ENCODE measurements at regions not wholly inside any gene's neighbourhood (a gene's known extent, or its start where the extent isn't known, plus 50 kb on each side); places are given as distances from the start of the nearest gene placed in this dataset.

GRCh38 chr14:61925043-61925442, 162.8 kb downstream of the SNAPC1 start:
- TF ChIP-seq CTCF (IDR thresholded peaks at IDR 0.05; ENCODE audit: low read depth, low read length, missing input control), result no peak
- TF ChIP-seq TAF1 (conservative IDR thresholded peaks at IDR 0.05), result no peak
- TF ChIP-seq, protein P1, sequence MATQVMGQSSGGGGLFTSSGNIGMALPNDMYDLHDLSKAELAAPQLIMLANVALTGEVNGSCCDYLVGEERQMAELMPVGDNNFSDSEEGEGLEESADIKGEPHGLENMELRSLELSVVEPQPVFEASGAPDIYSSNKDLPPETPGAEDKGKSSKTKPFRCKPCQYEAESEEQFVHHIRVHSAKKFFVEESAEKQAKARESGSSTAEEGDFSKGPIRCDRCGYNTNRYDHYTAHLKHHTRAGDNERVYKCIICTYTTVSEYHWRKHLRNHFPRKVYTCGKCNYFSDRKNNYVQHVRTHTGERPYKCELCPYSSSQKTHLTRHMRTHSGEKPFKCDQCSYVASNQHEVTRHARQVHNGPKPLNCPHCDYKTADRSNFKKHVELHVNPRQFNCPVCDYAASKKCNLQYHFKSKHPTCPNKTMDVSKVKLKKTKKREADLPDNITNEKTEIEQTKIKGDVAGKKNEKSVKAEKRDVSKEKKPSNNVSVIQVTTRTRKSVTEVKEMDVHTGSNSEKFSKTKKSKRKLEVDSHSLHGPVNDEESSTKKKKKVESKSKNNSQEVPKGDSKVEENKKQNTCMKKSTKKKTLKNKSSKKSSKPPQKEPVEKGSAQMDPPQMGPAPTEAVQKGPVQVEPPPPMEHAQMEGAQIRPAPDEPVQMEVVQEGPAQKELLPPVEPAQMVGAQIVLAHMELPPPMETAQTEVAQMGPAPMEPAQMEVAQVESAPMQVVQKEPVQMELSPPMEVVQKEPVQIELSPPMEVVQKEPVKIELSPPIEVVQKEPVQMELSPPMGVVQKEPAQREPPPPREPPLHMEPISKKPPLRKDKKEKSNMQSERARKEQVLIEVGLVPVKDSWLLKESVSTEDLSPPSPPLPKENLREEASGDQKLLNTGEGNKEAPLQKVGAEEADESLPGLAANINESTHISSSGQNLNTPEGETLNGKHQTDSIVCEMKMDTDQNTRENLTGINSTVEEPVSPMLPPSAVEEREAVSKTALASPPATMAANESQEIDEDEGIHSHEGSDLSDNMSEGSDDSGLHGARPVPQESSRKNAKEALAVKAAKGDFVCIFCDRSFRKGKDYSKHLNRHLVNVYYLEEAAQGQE (IDR thresholded peaks at IDR 0.05), result no peak
- TF ChIP-seq JUND (IDR thresholded peaks at IDR 0.05), result no peak
- TF ChIP-seq SP1 (IDR thresholded peaks at IDR 0.05), result no peak
